ENCODE measurements at regions not wholly inside any gene's neighbourhood (a gene's known extent, or its start where the extent isn't known, plus 50 kb on each side); places are given as distances from the start of the nearest gene placed in this dataset.

- Histone ChIP-seq H3K36me3 (no peaks in the 10 kb centered on the region), H3K27ac (no peak overlapping the region), H3K4me3 (no peak overlapping the region), H3K4me1 (no peaks in the 10 kb centered on the region), H3K27me3 (no peaks in the 10 kb centered on the region), H3K9me3 (no peaks in the 10 kb centered on the region)
- WGBS, 2 donors (ENCODE audit: low coverage in 1 of 2): 33% methylated on average over 1 of the region's 1 CpG
- no peak for ATAC-seq
- TF ChIP-seq POLR2A (IDR thresholded peaks at IDR 0.05) (no peak), EP300 (IDR thresholded peaks at IDR 0.05) (no peak), POLR2AphosphoS5 (IDR thresholded peaks at IDR 0.05) (no peak)
- TF ChIP-seq, protein P1, sequence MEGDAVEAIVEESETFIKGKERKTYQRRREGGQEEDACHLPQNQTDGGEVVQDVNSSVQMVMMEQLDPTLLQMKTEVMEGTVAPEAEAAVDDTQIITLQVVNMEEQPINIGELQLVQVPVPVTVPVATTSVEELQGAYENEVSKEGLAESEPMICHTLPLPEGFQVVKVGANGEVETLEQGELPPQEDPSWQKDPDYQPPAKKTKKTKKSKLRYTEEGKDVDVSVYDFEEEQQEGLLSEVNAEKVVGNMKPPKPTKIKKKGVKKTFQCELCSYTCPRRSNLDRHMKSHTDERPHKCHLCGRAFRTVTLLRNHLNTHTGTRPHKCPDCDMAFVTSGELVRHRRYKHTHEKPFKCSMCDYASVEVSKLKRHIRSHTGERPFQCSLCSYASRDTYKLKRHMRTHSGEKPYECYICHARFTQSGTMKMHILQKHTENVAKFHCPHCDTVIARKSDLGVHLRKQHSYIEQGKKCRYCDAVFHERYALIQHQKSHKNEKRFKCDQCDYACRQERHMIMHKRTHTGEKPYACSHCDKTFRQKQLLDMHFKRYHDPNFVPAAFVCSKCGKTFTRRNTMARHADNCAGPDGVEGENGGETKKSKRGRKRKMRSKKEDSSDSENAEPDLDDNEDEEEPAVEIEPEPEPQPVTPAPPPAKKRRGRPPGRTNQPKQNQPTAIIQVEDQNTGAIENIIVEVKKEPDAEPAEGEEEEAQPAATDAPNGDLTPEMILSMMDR (IDR thresholded peaks at IDR 0.05): no peak
Measured at GRCh38 chr2:173488861-173489260, 134.2 kb downstream of the CDCA7 start.

DNA sequence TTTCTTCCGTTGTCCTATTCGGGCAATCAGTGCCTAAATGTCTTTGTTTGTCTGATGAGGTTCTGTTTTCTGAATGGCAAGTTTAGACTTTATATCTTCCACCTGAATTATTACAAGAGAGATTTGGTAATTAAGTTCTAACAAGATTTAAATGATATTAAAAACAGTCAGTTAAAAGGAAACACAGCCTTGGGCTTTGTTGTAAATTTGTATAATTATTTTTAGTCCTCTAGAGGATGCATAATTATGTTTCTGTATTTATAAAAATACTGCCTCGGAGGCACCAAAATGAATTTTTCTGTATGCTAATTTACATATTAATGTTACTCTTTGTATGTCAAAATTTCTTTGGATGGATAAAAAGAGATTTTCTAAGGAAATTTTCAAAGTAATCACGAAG is 136.7 kb downstream of the CDCA7 start:
- Histone ChIP-seq H3K9me3 (no peaks in the 10 kb centered on the region), H3K4me1 (no peaks in the 10 kb centered on the region), H3K27me3 (no peaks in the 10 kb centered on the region), H3K27ac (no peak overlapping the region), H3K4me3 (no peak overlapping the region), H3K36me3 (no peaks in the 10 kb centered on the region)
- ATAC-seq: no peak
- TF ChIP-seq POLR2AphosphoS5 (IDR thresholded peaks at IDR 0.05): no peak
- no peak for TF ChIP-seq POLR2A (IDR thresholded peaks at IDR 0.05)
- TF ChIP-seq, protein P1 (IDR thresholded peaks at IDR 0.05): no peak
- TF ChIP-seq EP300 (IDR thresholded peaks at IDR 0.05): no peak
- WGBS, 2 donors (ENCODE audit: low coverage in 1 of 2): 71 to 76% methylated on average over 4 of the region's 4 CpGs

DNA sequence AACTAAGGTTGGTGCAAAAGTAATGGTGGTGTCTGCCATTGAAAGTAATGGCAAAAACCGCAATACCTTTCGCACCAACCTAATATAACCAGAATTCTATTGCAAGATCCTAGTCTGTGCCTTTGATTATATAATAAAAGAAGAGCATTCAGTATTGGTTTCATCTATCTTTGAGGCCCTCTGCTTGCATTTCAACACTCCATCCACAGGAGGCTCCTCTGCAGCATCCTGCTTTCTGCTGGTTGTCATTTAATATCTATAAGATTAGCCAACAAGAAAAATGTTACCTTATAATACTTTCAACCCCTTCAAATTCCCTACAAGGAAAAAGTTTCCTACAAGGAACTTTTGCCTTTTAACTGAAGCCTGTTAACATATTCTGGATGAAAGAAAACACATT is 139.2 kb downstream of the CDCA7 start:
- 90 to 100% methylated on average over 2 of the region's 2 CpGs for WGBS, 2 donors (ENCODE audit: low coverage in 1 of 2)
- H3K4me3 ChIP-seq: no peak overlapping the region
- H3K27ac ChIP-seq: no peak overlapping the region
- no peaks in the 10 kb centered on the region for H3K27me3 ChIP-seq
- no peak for ATAC-seq
- no peaks in the 10 kb centered on the region for H3K36me3 ChIP-seq
- H3K4me1 ChIP-seq: no peaks in the 10 kb centered on the region
- no peak for TF ChIP-seq POLR2AphosphoS5 (IDR thresholded peaks at IDR 0.05)
- no peak for TF ChIP-seq EP300 (IDR thresholded peaks at IDR 0.05)
- TF ChIP-seq POLR2A (IDR thresholded peaks at IDR 0.05): no peak
- H3K9me3 ChIP-seq: no peaks in the 10 kb centered on the region

GRCh38 chr2:173496746-173497145 is 142.1 kb downstream of the CDCA7 start:
- Histone ChIP-seq H3K9me3 (no peaks in the 10 kb centered on the region), H3K36me3 (no peaks in the 10 kb centered on the region), H3K4me3 (no peak overlapping the region), H3K27ac (no peak overlapping the region), H3K4me1 (no peaks in the 10 kb centered on the region), H3K27me3 (no peaks in the 10 kb centered on the region)
- ATAC-seq: no peak
- TF ChIP-seq, protein P1 (IDR thresholded peaks at IDR 0.05): no peak
- TF ChIP-seq EP300 (IDR thresholded peaks at IDR 0.05) (no peak), POLR2A (IDR thresholded peaks at IDR 0.05) (no peak), POLR2AphosphoS5 (IDR thresholded peaks at IDR 0.05) (no peak)
- WGBS, 2 donors (ENCODE audit: low coverage in 1 of 2): 65 to 68% methylated on average over 3 of the region's 3 CpGs

- 78 to 88% methylated on average over 1 of the region's 1 CpG for WGBS, 2 donors (ENCODE audit: low coverage in 1 of 2)
- Histone ChIP-seq H3K9me3 (no peaks in the 10 kb centered on the region), H3K27ac (no peak overlapping the region), H3K36me3 (no peaks in the 10 kb centered on the region), H3K27me3 (no peaks in the 10 kb centered on the region), H3K4me1 (no peaks in the 10 kb centered on the region), H3K4me3 (no peak overlapping the region)
- no peak for ATAC-seq
- TF ChIP-seq EP300 (IDR thresholded peaks at IDR 0.05): no peak
- TF ChIP-seq POLR2AphosphoS5 (IDR thresholded peaks at IDR 0.05): no peak
- TF ChIP-seq POLR2A (IDR thresholded peaks at IDR 0.05): no peak
- TF ChIP-seq, protein P1 (IDR thresholded peaks at IDR 0.05): no peak
Measured at GRCh38 chr2:173500953-173501352, 146.3 kb downstream of the CDCA7 start.

Measured in gastroesophageal sphincter (tissue), 4 donors.